ENCODE measurements at regions not wholly inside any gene's neighbourhood (a gene's known extent, or its start where the extent isn't known, plus 50 kb on each side); places are given as distances from the start of the nearest gene placed in this dataset.

DNA sequence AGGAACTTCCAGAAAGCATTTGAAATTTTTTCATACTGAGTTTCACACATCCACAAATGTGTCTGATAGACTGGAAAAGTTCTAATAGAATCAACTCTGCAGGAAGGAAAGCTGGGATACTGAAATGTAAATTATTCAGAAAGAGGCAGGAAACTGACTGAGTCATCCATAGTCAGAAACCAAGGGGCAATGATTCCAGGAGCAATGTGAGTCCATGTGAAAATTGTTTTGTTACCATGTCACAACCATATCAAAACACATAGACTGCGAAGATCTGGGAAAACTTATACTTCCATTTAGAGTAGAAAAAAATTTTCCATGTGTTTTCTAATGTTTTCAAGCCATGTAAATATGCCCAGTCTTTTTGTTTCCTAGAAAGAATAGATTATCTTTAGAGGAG is 142.3 kb upstream of the TMPRSS15 start:
- Histone ChIP-seq H3K4me3 (no peak overlapping the region), H3K4me1 (no peaks in the 10 kb centered on the region), H3K27ac (no peak overlapping the region), H3K27me3 (no peaks in the 10 kb centered on the region), H3K9me3 (no peaks in the 10 kb centered on the region), H3K36me3 (no peaks in the 10 kb centered on the region)
- DNase-seq (no peak), ATAC-seq (ENCODE audit: low FRiP score in 2 of 2) (no peak)
- WGBS, 2 donors = 66 to 68% methylated on average over 1 of the region's 1 CpG
- TF ChIP-seq EP300 (IDR thresholded peaks at IDR 0.05) (no peak), POLR2A (IDR thresholded peaks at IDR 0.05) (no peak), POLR2AphosphoS5 (IDR thresholded peaks at IDR 0.05) (no peak)
- TF ChIP-seq, protein P1, sequence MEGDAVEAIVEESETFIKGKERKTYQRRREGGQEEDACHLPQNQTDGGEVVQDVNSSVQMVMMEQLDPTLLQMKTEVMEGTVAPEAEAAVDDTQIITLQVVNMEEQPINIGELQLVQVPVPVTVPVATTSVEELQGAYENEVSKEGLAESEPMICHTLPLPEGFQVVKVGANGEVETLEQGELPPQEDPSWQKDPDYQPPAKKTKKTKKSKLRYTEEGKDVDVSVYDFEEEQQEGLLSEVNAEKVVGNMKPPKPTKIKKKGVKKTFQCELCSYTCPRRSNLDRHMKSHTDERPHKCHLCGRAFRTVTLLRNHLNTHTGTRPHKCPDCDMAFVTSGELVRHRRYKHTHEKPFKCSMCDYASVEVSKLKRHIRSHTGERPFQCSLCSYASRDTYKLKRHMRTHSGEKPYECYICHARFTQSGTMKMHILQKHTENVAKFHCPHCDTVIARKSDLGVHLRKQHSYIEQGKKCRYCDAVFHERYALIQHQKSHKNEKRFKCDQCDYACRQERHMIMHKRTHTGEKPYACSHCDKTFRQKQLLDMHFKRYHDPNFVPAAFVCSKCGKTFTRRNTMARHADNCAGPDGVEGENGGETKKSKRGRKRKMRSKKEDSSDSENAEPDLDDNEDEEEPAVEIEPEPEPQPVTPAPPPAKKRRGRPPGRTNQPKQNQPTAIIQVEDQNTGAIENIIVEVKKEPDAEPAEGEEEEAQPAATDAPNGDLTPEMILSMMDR (IDR thresholded peaks at IDR 0.05) = no peak

DNA sequence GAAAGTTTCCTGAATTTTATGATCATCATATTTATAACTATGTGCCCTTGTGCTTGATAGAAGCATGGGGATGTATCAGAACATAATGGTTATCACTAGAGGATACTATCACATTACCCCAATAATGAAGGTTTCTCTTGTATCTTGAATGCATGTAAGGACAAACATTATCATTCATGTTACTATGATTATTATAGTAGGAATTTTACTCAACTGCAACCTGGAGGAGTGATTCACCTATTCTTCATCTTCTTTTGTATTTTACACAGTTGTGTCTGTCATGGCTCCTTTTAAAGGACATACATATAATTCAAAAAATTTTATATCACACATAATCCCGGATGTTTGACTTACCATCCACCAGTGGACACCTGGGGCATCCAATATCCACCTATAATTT is 143.8 kb upstream of the TMPRSS15 start:
- H3K36me3 ChIP-seq = no peaks in the 10 kb centered on the region
- WGBS, 2 donors = 73 to 81% methylated on average over 1 of the region's 1 CpG
- no peak for TF ChIP-seq EP300 (IDR thresholded peaks at IDR 0.05)
- no peak for TF ChIP-seq POLR2AphosphoS5 (IDR thresholded peaks at IDR 0.05)
- TF ChIP-seq, protein P1 (IDR thresholded peaks at IDR 0.05) = no peak
- no peak for TF ChIP-seq POLR2A (IDR thresholded peaks at IDR 0.05)
- no peak for ATAC-seq (ENCODE audit: low FRiP score in 2 of 2)
- H3K4me1 ChIP-seq = no peaks in the 10 kb centered on the region
- H3K4me3 ChIP-seq = no peak overlapping the region
- no peak for DNase-seq
- no peaks in the 10 kb centered on the region for H3K27me3 ChIP-seq
- no peak overlapping the region for H3K27ac ChIP-seq
- no peaks in the 10 kb centered on the region for H3K9me3 ChIP-seq

DNA sequence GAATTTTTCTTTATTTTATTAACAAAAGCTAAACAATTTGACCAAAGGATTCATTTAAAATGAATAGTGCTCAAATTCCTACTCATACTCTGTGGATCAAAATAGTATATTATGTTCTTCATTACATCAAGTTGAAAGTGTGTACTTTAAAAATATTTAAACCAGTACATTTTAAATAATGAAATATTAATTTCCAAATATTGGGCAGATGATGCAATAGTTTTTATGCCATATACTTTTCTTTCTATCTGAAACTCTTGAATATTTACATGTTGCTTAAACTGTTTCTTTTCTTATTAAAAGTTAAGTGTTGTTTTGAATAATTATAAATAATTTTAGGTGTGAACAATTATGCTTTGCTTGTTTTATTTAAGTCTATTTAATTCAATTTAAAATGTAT is 144.7 kb upstream of the TMPRSS15 start:
- DNase-seq = no peak
- H3K4me3 ChIP-seq = no peak overlapping the region
- H3K9me3 ChIP-seq = no peaks in the 10 kb centered on the region
- H3K27ac ChIP-seq = no peak overlapping the region
- no peaks in the 10 kb centered on the region for H3K36me3 ChIP-seq
- H3K27me3 ChIP-seq = no peaks in the 10 kb centered on the region
- H3K4me1 ChIP-seq = no peaks in the 10 kb centered on the region
- TF ChIP-seq, protein P1 (IDR thresholded peaks at IDR 0.05) = no peak
- TF ChIP-seq EP300 (IDR thresholded peaks at IDR 0.05) (no peak), POLR2AphosphoS5 (IDR thresholded peaks at IDR 0.05) (no peak), POLR2A (IDR thresholded peaks at IDR 0.05) (no peak)
- ATAC-seq (ENCODE audit: low FRiP score in 2 of 2) = no peak

DNA sequence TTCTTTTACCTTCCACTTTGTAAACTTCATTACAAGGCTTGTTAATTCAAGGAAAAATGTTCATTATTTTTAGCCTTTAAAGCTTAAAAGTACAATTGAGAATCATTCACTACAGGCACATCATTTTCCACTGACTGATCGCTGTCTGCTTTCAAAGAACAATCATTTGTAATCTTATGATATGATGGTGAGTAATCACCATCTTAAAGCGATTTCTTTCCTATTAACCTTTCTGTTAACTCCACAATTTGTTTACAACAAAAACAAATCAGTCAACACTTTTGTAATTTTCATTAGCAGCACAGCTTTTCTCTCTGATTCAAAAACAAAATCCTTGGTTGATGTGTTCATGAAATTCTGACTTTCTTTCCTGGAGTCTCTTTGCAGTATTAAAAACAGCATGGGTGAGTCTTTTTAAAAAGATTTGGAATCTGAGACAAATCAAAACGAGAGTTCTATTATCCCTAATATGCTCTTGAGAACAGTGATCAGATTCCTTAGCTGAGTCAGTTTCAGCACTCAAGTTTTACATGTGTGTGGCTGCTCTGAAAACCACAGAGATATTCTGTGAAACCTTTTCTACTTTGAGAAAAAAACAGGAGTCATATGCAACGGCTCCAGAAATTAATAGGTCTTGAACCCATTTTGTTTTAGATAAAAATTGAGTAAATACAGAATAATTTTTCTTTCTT is 145.8 kb upstream of the TMPRSS15 start:
- 42 to 53% methylated on average over 4 of the region's 4 CpGs for WGBS, 2 donors

More for the DNA sequence above, 145.8 kb upstream of the TMPRSS15 start:
- H3K27ac ChIP-seq = no peak overlapping the region
- DNase-seq (no peak), ATAC-seq (ENCODE audit: low FRiP score in 2 of 2) (no peak)
- H3K9me3 ChIP-seq = no peaks in the 10 kb centered on the region
- TF ChIP-seq EP300 (IDR thresholded peaks at IDR 0.05) (no peak), POLR2AphosphoS5 (IDR thresholded peaks at IDR 0.05) (no peak), POLR2A (IDR thresholded peaks at IDR 0.05) (no peak)
- TF ChIP-seq, protein P1 (IDR thresholded peaks at IDR 0.05) = no peak
- H3K27me3 ChIP-seq = no peaks in the 10 kb centered on the region
- no peak overlapping the region for H3K4me3 ChIP-seq
- no peaks in the 10 kb centered on the region for H3K36me3 ChIP-seq
- no peaks in the 10 kb centered on the region for H3K4me1 ChIP-seq
